ENCODE measurements at regions not wholly inside any gene's neighbourhood (a gene's known extent, or its start where the extent isn't known, plus 50 kb on each side); places are given as distances from the start of the nearest gene placed in this dataset.
"Not testable (repeated sequence)": the region's sequence is repeated elsewhere in the genome, so short reads cannot be mapped to it uniquely, and the experiment has no call there.

DNA sequence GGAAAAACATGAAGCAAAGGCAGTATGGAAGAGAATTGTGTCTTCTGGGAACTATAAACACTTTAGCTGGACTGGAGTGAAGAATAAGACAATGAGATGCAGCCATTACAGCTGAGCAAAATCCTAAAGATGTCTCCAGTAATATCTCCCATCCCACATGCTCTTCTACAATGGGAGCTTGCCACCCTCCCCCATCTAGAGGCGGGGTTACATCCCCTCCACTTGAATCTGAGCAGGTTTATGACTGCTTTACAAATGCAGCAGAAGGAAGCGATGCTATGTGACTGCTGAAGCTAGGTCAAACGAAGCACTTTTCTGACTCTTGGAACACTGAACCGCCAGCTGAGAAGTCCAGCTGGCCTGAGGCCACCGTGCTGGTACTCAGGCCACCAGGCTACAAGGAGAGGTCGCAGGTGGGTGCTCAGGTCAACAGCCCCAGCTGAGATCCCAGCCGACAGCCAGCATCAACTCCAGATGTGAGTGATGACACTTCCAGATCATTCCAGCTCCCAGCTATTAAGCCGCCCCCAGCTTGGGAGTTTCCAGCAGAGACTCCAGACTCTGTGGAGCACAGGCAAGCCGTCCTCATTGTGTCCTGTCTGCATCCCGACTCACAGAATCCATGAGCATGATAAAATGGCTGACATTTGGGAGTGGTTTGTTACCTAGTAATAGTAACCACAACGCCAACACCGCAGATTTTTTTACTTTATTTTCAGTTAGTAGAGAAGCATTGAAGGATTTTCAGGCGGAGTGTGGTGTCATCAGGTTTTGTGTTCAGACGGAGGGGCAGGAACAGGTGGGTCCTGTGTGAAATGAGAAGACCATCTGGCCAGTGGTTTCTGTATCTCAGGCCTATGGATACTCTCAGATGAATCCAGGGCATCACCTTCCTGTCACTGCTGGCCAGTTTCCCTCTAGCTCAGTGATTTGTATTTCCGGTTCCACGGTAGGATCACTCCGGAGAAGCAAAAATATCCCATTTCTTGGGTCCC lies 89.3 kb downstream of the NPY start:
- ChIA-PET CTCF (interaction anchor here (2.0 kb wide), 1 partner anchor 8 kb away, joined by 9 read pairs; no protein-coding TSS in a partner anchor), POLR2A (no interaction called here)
- H3K27ac Mint-ChIP-seq: no peak overlapping the region
- H3K36me3 Mint-ChIP-seq (ENCODE audit: low read depth): no peaks in the 10 kb centered on the region
- intact Hi-C loops (cut with DNase I, micrococcal nuclease): no loop called here
- no peak overlapping the region for H3K4me3 Mint-ChIP-seq
- no peak for ATAC-seq
- H3K4me1 Mint-ChIP-seq: no peaks in the 10 kb centered on the region
- DNase-seq: no peak
- H3K9me3 Mint-ChIP-seq (ENCODE audit: low read depth): no peaks in the 10 kb centered on the region
- H3K27me3 Mint-ChIP-seq: no peaks in the 10 kb centered on the region

DNA sequence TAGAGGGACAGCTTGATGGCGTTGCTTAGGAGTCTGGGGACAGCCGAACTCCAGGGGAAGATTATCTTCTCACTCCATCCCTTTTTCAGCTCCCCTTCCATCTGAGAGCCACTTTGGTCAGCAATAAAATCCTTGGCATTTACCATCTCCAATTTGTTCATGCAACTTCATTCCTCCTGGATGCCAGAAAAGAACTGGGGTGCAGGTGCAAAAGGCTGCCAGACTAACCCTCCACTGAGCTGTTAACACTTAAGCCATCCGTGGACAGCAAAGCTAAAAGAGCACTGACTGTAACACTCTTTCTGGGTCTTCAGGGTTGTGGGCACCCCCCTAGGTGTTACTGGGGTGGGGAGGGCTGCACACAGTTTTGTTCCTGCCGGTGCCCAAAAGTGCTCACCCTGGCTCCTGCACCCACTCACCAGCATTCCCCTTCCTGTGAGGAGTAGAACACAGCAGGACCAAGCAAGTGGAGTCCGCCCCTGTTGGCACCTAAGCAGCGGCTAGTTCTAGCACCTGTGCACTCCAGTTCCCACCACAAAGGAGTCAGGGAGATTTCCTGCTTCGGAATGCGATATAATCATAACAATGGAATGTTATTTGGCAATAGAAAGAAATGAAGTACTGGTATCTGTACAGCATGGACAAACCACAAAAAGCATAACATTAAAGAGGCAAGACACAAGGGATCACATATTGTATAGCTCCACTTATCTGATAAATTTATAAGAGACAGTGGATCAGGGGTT lies 95.1 kb downstream of the NPY start:
- DNase-seq (no peak), ATAC-seq (no peak)
- POLR2A ChIA-PET: no interaction called here
- Mint-ChIP-seq H3K27me3 (peaks cover 3% of the 10 kb centered on the region), H3K4me1 (no peaks in the 10 kb centered on the region), H3K27ac (no peak overlapping the region), H3K4me3 (no peak overlapping the region), H3K9me3 (ENCODE audit: low read depth) (no peaks in the 10 kb centered on the region), H3K36me3 (ENCODE audit: low read depth) (no peaks in the 10 kb centered on the region)
- intact Hi-C loops (cut with DNase I, micrococcal nuclease): no loop called here
- CTCF ChIA-PET: no interaction called here

DNA sequence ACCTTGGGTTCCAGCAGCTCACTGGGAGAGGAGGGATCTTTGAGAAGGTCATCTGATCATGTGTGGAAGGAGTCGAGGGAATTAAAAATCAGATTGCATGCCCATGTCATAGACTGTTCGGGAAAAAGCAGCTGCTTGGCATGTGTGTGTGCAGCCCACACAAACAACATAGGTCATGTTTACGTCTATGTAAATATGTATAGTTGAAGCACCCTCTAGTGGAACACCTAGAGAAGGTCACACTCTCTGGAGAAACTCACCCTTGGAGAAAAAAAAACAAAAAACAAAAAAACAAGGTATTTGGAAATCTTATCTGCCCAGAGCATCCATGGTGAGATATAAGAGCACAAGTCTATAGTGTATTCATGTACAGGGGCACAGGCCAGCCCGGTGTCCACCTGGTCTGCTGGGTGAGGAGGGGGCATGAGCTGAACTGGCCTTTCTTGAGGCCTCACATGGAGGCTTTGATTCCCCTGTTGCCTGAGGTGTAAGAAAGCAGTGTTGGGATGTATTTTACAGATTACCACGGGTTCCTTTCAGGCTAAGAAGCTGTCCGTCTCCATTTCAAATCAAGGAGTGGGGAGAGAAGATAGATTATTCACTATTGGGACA lies 98.0 kb downstream of the NPY start:
- POLR2A ChIA-PET: no interaction called here
- Mint-ChIP-seq H3K27ac (no peak overlapping the region), H3K4me3 (no peak overlapping the region), H3K4me1 (no peaks in the 10 kb centered on the region), H3K27me3 (peaks cover 4% of the 10 kb centered on the region), H3K9me3 (ENCODE audit: low read depth) (no peaks in the 10 kb centered on the region), H3K36me3 (ENCODE audit: low read depth) (no peaks in the 10 kb centered on the region)
- CTCF ChIA-PET: interaction anchor here (1.2 to 1.6 kb wide), 5 partner anchors 10 to 91 kb away, joined by 3 to 10 read pairs (median 6); no protein-coding TSS in a partner anchor
- intact Hi-C loops (cut with DNase I, micrococcal nuclease): loop anchor here (1.0 to 10.0 kb wide), 3 partner anchors 92 to 520 kb away; no protein-coding TSS in a partner anchor
- DNase-seq: no peak
- peak; percentile 39 for ATAC-seq

DNA sequence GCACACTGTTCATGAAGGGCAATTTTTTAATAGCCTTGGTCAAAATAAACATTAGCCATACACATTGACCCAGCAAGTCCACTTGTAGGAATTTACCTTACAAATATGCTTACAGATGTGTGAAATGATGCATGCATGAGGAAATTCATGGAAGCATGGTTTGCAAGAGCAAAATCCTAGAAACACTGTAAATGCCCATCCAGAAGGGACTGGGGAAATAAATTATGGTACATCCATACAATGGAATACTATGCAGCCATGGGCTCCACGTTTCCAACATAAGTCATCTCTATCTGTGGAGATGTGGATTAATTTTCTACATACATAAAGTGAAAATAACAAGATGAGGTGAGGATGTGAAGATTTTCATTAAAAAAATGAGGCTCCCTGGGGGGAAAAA lies 99.1 kb downstream of the NPY start:
- Mint-ChIP-seq H3K27ac (no peak overlapping the region), H3K9me3 (ENCODE audit: low read depth) (no peaks in the 10 kb centered on the region), H3K4me3 (no peak overlapping the region), H3K36me3 (ENCODE audit: low read depth) (no peaks in the 10 kb centered on the region), H3K4me1 (no peaks in the 10 kb centered on the region), H3K27me3 (peaks cover 6% of the 10 kb centered on the region)
- ATAC-seq (no peak), DNase-seq (no peak)
- ChIA-PET CTCF (interaction anchor here (0.7 kb wide), 1 partner anchor 1698 kb away, joined by 3 read pairs; no protein-coding TSS in a partner anchor), POLR2A (no interaction called here)
- intact Hi-C loops (cut with DNase I, micrococcal nuclease): loop anchor here (5.0 to 10.0 kb wide), 2 partner anchors 518 to 521 kb away; no protein-coding TSS in a partner anchor

DNA sequence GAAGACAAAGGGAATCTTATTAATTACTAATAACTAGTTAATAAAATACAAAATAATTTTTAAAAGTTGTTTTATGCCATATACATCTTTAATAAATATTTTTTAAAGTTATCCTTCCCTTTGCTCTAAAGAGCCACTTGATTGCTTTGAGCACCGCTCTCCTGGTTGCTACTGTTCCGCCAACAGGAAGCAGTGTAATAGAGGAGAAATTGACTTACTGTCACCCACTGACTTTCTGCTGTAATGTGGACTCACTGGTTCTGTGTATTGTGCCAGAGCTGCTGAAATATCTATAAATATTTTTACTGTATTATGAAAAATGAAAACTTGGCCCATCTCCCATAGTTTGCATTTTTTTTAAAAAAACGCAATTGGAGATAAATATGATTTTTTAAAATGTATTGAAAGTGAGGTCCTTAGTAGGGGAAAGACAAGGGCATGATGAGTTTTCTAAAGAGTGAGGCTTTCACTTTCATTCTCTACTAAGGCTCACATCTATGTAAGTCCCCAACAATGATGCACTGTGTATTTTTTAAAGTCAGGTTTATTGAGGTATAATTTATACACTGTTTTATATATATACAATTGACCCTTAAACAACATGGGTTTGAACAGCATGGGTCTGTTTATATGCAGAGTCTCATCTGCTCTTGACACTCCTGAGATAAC lies 100.5 kb downstream of the NPY start:
- no peak for DNase-seq
- POLR2A ChIA-PET: no interaction called here
- no peak overlapping the region for H3K27ac Mint-ChIP-seq
- H3K4me1 Mint-ChIP-seq: no peaks in the 10 kb centered on the region
- ATAC-seq: no peak
- no peak overlapping the region for H3K4me3 Mint-ChIP-seq
- CTCF ChIA-PET: interaction anchor here (1.3 kb wide), 1 partner anchor 213 kb away, joined by 3 read pairs; no protein-coding TSS in a partner anchor
- H3K27me3 Mint-ChIP-seq: peaks cover 6% of the 10 kb centered on the region
- intact Hi-C loops (cut with DNase I, micrococcal nuclease): loop anchor here (5.0 to 10.0 kb wide), 2 partner anchors 520 to 522 kb away; no protein-coding TSS in a partner anchor
- H3K36me3 Mint-ChIP-seq (ENCODE audit: low read depth): no peaks in the 10 kb centered on the region
- H3K9me3 Mint-ChIP-seq (ENCODE audit: low read depth): no peaks in the 10 kb centered on the region

DNA sequence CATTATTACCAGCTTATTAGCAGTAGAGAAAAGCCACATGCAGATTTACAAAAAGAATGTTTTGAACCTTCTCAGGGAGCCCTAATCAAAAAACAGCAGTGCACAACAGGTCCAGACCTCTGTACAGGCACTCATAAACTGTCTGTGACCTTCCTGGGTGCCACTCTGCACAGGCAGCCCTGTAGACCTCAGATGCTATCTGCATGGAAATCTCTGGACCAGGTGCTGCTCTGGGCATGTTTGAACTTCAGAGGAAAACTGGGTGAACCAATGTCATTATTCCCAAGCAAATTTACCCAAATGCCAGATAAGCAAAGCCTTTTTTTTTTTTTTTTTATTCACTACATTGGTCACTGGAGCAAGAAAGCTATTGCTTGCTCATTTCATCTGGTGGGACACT lies 104.2 kb downstream of the NPY start:
- ChIA-PET POLR2A (no interaction called here), CTCF (no interaction called here)
- ATAC-seq (no peak), DNase-seq (no peak)
- intact Hi-C loops (cut with DNase I, micrococcal nuclease): loop anchor here in 1 of 2 experiments (10.0 kb wide), 1 partner anchor 523 kb away; no protein-coding TSS in a partner anchor
- Mint-ChIP-seq H3K27me3 (peaks cover 8% of the 10 kb centered on the region), H3K36me3 (ENCODE audit: low read depth) (no peaks in the 10 kb centered on the region), H3K4me3 (no peak overlapping the region), H3K4me1 (no peaks in the 10 kb centered on the region), H3K9me3 (ENCODE audit: low read depth) (no peaks in the 10 kb centered on the region), H3K27ac (no peak overlapping the region)

DNA sequence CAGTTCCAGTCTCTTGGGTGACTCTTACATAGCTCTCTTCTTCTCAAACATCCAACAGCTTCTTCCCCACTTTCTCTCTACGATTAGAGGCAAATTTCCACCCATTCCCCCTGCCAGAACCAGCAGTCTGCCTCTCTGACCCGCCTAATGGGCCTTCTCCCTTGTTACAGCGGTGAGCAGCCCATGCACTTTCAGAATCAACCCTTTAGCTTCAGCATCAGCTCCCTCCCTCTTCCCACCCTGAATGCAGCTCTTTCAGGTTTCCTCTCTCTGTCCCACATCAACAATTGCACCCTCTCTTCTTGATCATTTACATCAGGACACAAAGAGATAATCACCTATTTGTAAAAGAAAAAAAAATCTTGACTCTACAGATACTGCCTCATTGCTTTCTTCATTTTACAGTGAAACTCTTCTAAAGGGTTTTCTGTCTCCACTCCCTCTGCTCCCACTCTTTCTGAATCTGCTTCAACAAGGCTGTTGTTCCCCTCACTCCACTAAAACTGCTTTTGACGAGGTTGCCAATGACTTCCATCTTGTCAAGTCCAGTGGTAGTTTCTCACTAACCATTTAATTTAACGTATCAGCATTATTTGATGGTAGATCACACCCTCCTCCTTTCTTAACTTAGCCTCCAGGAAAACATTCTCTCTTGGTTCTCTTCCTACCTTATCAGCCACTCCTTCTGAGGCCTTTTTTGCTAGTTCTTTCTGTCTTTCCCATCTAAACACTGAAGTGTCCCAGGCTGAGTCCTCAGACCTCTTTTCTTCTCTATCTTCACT lies 106.6 kb downstream of the NPY start:
- H3K27me3 Mint-ChIP-seq: peaks cover 8% of the 10 kb centered on the region
- no peak overlapping the region for H3K4me3 Mint-ChIP-seq
- intact Hi-C loops (cut with DNase I, micrococcal nuclease): no loop called here
- CTCF ChIA-PET: no interaction called here
- H3K27ac Mint-ChIP-seq: no peak overlapping the region
- H3K4me1 Mint-ChIP-seq: no peaks in the 10 kb centered on the region
- POLR2A ChIA-PET: no interaction called here
- no peaks in the 10 kb centered on the region for H3K9me3 Mint-ChIP-seq (ENCODE audit: low read depth)
- ATAC-seq (no peak), DNase-seq (no peak)
- H3K36me3 Mint-ChIP-seq (ENCODE audit: low read depth): no peaks in the 10 kb centered on the region

DNA sequence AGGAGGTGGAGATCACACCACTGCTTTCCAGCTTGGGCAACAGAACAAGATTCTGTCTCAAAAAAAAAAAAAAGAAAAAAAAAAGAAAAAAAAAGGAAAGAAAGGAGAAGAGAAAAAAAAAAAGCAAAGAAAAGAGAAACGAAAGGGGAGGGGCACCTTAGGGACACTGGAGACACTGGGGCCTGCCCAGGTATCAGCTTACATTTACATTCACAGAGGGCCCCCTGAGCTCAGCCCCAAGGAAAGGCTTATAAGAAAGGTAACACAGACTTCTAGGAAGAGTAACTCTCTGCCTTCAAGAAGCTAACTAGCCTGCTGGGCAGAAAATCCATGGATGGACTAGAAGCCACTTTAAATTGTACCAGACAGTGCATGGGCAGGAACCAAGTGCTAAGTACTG lies 108.8 kb downstream of the NPY start:
- intact Hi-C loops (cut with DNase I, micrococcal nuclease): no loop called here
- Mint-ChIP-seq H3K9me3 (ENCODE audit: low read depth) (no peaks in the 10 kb centered on the region), H3K36me3 (ENCODE audit: low read depth) (no peaks in the 10 kb centered on the region), H3K4me1 (no peaks in the 10 kb centered on the region), H3K27me3 (peaks cover 4% of the 10 kb centered on the region), H3K4me3 (no peak overlapping the region), H3K27ac (no peak overlapping the region)
- ATAC-seq (no peak), DNase-seq (no peak)
- ChIA-PET POLR2A (no interaction called here), CTCF (no interaction called here)

DNA sequence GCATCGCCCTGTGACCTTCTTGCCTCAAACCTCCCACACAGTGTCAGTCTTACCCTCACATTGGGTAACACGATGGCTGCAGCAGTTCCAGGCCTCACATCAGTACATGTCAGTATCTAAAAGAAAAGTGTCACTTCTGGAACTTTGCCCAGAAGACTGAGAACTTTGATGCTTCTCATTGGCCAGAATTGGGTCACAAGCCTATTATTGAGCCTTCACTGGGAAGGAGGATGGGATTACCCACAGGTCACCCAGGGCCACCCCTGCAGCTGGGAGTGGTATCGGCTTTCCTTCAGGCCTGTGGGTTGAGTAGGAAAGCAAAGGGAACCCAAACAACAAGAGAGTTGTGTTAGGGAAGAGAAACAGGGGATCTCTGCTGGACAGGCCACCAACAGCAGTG lies 111.5 kb downstream of the NPY start:
- Mint-ChIP-seq H3K27me3 (peaks cover 4% of the 10 kb centered on the region), H3K9me3 (ENCODE audit: low read depth) (no peaks in the 10 kb centered on the region), H3K27ac (no peak overlapping the region), H3K4me3 (no peak overlapping the region), H3K4me1 (no peaks in the 10 kb centered on the region), H3K36me3 (ENCODE audit: low read depth) (no peaks in the 10 kb centered on the region)
- ATAC-seq: no peak
- POLR2A ChIA-PET: no interaction called here
- CTCF ChIA-PET: interaction anchor here (0.6 kb wide), 1 partner anchor 271 kb away, joined by 3 read pairs; no protein-coding TSS in a partner anchor
- intact Hi-C loops (cut with DNase I, micrococcal nuclease): no loop called here
- no peak for DNase-seq

DNA sequence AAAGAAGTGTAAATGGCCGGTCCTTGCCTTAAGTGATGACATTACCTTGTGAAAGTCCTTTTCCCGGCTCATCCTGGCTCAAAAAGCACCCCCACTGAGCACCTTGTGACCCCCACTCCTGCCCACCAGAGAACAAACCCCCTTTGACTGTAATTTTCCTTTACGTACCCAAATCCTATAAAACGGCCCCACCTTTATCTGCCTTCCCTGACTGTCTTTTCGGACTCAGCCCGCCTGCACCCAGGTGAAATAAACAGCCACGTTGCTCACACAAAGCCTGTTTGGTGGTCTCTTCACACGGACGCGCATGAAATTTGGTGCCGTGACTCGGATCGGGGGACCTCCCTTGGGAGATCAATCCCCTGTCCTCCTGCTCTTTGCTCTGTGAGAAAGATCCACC lies 112.4 kb downstream of the NPY start:
- H3K27ac Mint-ChIP-seq; H3K36me3 Mint-ChIP-seq (ENCODE audit: low read depth); CTCF ChIA-PET; H3K9me3 Mint-ChIP-seq (ENCODE audit: low read depth); H3K4me3 Mint-ChIP-seq; H3K27me3 Mint-ChIP-seq; ATAC-seq; DNase-seq; POLR2A ChIA-PET; H3K4me1 Mint-ChIP-seq; intact Hi-C loops (cut with DNase I, micrococcal nuclease): not testable (repeated sequence)
